Thyroid gland (tissue), 4 donors: ENCODE measurements at regions not wholly inside any gene's neighbourhood (a gene's known extent, or its start where the extent isn't known, plus 50 kb on each side); places are given as distances from the start of the nearest gene placed in this dataset.

Experiments
- POLR2A ChIP-seq, 2 donors: fragments of 450-650 bp; IDR thresholded peaks; one replicate each; pipeline ENCODE4 v1.6.1; 2017; ENCODE audit warnings: antibody characterized with exemption in 2 of 2, mild to moderate bottlenecking in 2 of 2, moderate library complexity in 1 of 2
- TF ChIP-seq, protein P1 (sequence below), 6 experiments: fragments of 200-600 bp in 3 of 6; fragments of 450-650 bp in 3 of 6; sonication (generic) in 3 of 6; IDR thresholded peaks; one replicate each; pipeline ENCODE4 v1.5.1; 2016 to 2019; ENCODE audit warnings: antibody characterized with exemption in 6 of 6, mild to moderate bottlenecking in 2 of 6, inconsistent platforms in 1 of 6, moderate library complexity in 1 of 6

GRCh38 chr7:121796381-121796780 is 76.6 kb upstream of the PTPRZ1 start:
- TF ChIP-seq, protein P1, sequence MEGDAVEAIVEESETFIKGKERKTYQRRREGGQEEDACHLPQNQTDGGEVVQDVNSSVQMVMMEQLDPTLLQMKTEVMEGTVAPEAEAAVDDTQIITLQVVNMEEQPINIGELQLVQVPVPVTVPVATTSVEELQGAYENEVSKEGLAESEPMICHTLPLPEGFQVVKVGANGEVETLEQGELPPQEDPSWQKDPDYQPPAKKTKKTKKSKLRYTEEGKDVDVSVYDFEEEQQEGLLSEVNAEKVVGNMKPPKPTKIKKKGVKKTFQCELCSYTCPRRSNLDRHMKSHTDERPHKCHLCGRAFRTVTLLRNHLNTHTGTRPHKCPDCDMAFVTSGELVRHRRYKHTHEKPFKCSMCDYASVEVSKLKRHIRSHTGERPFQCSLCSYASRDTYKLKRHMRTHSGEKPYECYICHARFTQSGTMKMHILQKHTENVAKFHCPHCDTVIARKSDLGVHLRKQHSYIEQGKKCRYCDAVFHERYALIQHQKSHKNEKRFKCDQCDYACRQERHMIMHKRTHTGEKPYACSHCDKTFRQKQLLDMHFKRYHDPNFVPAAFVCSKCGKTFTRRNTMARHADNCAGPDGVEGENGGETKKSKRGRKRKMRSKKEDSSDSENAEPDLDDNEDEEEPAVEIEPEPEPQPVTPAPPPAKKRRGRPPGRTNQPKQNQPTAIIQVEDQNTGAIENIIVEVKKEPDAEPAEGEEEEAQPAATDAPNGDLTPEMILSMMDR (IDR thresholded peaks at IDR 0.05), result no peak
- TF ChIP-seq POLR2A (IDR thresholded peaks at IDR 0.05), result no peak
